B cell (primary cell): ENCODE measurements at regions not wholly inside any gene's neighbourhood (a gene's known extent, or its start where the extent isn't known, plus 50 kb on each side); places are given as distances from the start of the nearest gene placed in this dataset.

Experiments used
- ATAC-seq: fragments of 200-7000 bp; cut with Tn5 transposase; one replicate; pipeline ENCODE4 v1.10.0; 2021; ENCODE audit warnings: low read depth, mild to moderate bottlenecking, moderate number of reproducible peaks, moderate library complexity
- CTCF ChIA-PET: fragments of 350-600 bp; sonication (Branson Sonifier 250); formaldehyde crosslinking; loops from one replicate; lab custom pipeline; 2021; ENCODE audit warnings: antibody characterized with exemption, inconsistent platforms; lab: Charles Lee
- POLR2A ChIA-PET: fragments of 350-600 bp; sonication (Branson Sonifier 250); formaldehyde crosslinking; loops from one replicate; lab custom pipeline; 2021; ENCODE audit warnings: antibody characterized with exemption; lab: Charles Lee
- DNase-seq: peaks from one replicate; pipeline ENCODE4 v3.0.0; 2013
- H2AFZ ChIP-seq: 2 replicates; pipeline ENCODE4 v1.6.1; 2012; ENCODE audit warnings: mild to moderate bottlenecking, low read depth, low read length; ENCODE audit not compliant: insufficient read depth, poor library complexity, severe bottlenecking
- H3K27ac ChIP-seq, 2 donors: 1 replicate in 1 of 2; 2 replicates in 1 of 2; pipeline ENCODE4 v1.5.1; 2012 to 2013; ENCODE audit warnings: low read length in 2 of 2, mild to moderate bottlenecking in 2 of 2, moderate library complexity in 1 of 2
- H3K27me3 ChIP-seq, 4 experiments: fragments of 200-600 bp in 1 of 4; sonication (generic) in 1 of 4; replicated peaks in 1 of 4; 1 replicate in 2 of 4; 2 replicates in 2 of 4; pipeline versions ENCODE4 v1.6.1 to v1.7.0; 2013 to 2016; ENCODE audit warnings: low read length in 3 of 4, mild to moderate bottlenecking in 2 of 4, mixed read lengths in 1 of 4, moderate library complexity in 1 of 4; ENCODE audit not compliant: insufficient read depth in 4 of 4, control insufficient read depth in 3 of 4; ENCODE audit errors: control extremely low read depth in 1 of 4
- H3K36me3 ChIP-seq, 2 experiments: replicated peaks in 1 of 2; 1 replicate in 1 of 2; 2 replicates in 1 of 2; pipeline versions ENCODE4 v1.6.1 to v1.7.1; 2013; ENCODE audit warnings: low read length in 1 of 2; ENCODE audit not compliant: insufficient read depth in 2 of 2, control insufficient read depth in 1 of 2; ENCODE audit errors: control extremely low read depth in 1 of 2, extremely low read depth in 1 of 2
- H3K4me1 ChIP-seq, 2 donors: fragments of 200-600 bp in 1 of 2; sonication (generic) in 1 of 2; 1 replicate in 1 of 2; 2 replicates in 1 of 2; pipeline versions ENCODE4 v1.5.1 to v1.6.1; 2013 to 2017; ENCODE audit warnings: low read length in 2 of 2; ENCODE audit not compliant: control insufficient read depth in 2 of 2, insufficient read depth in 2 of 2
- H3K4me2 ChIP-seq: replicated peaks from 2 replicates; pipeline ENCODE3; 2012; ENCODE audit warnings: mild to moderate bottlenecking, low read depth, low read length; ENCODE audit not compliant: poor library complexity, severe bottlenecking
- H3K4me3 ChIP-seq, 5 experiments: fragments of 200-600 bp in 1 of 5; sonication (generic) in 1 of 5; 1 replicate in 3 of 5; 2 replicates in 2 of 5; pipeline versions ENCODE4 v1.5.1 to v1.7.0; 2011 to 2016; ENCODE audit warnings: low read length in 4 of 5, mild to moderate bottlenecking in 4 of 5, low read depth in 2 of 5, control low read depth in 1 of 5, moderate library complexity in 1 of 5; ENCODE audit not compliant: insufficient read depth in 1 of 5; ENCODE audit errors: control extremely low read depth in 1 of 5, extremely low read depth in 1 of 5
- H3K79me2 ChIP-seq: fragments of 200-600 bp; sonication (generic); one replicate; pipeline ENCODE4 v1.6.0; 2016; ENCODE audit warnings: low read length; ENCODE audit not compliant: control insufficient read depth, insufficient read depth
- H3K9ac ChIP-seq: fragments of 200-600 bp; sonication (generic); 2 replicates; pipeline ENCODE4 v1.6.1; 2017; ENCODE audit warnings: mild to moderate bottlenecking, low read length, moderate library complexity
- H3K9me3 ChIP-seq, 3 donors: one replicate each; pipeline versions ENCODE4 v1.6.1 to v1.7.1; 2013; ENCODE audit warnings: low read length in 2 of 3; ENCODE audit not compliant: control insufficient read depth in 2 of 3, insufficient read depth in 1 of 3; ENCODE audit errors: control extremely low read depth in 1 of 3
- H4K20me1 ChIP-seq: 2 replicates; pipeline ENCODE4 v1.6.0; 2012; ENCODE audit warnings: mild to moderate bottlenecking, low read length; ENCODE audit not compliant: insufficient read depth, control insufficient read depth, poor library complexity, severe bottlenecking
- H3K27ac Mint-ChIP-seq: one replicate; pipeline ENCODE4 v1.8.0; 2021; ENCODE audit warnings: mixed read lengths
- H3K27me3 Mint-ChIP-seq: one replicate; pipeline ENCODE4 v1.8.0; 2021; ENCODE audit warnings: mixed read lengths
- H3K4me1 Mint-ChIP-seq: one replicate; pipeline ENCODE4 v1.8.0; 2021; ENCODE audit warnings: mixed read lengths
- H3K4me3 Mint-ChIP-seq: one replicate; pipeline ENCODE4 v1.8.0; 2021; ENCODE audit warnings: mixed read lengths
- H3K9me3 Mint-ChIP-seq: one replicate; pipeline ENCODE4 v1.8.0; 2022; ENCODE audit warnings: mixed read lengths; ENCODE audit not compliant: insufficient read depth
- EZH2 ChIP-seq: IDR thresholded peaks from 2 replicates; pipeline ENCODE4 v1.6.1; 2012; ENCODE audit warnings: borderline replicate concordance, low read depth, mild to moderate bottlenecking, moderate library complexity, low read length; ENCODE audit not compliant: insufficient read depth, poor library complexity, severe bottlenecking
- WGBS: methylation state at CpG from one replicate; pipeline ENCODE4 v1.1.5; 2013; ENCODE audit warnings: missing lambda C conversion rate; ENCODE audit not compliant: insufficient coverage; 5-methylcytosine and 5-hydroxymethylcytosine counted together
- intact Hi-C: fragments of 100-400 bp; cut with micrococcal nuclease; formaldehyde crosslinking; loops from one replicate; pipeline ENCODE4 v1.10.0; 2022
- TF ChIP-seq, protein P1 (sequence below): fragments of 200-600 bp; IDR thresholded peaks from one replicate; pipeline ENCODE4 v1.8.0; 2022; ENCODE audit warnings: antibody characterized with exemption, mild to moderate bottlenecking

GRCh38 chr3:102750322-102750721 is 315.5 kb downstream of the ZPLD1 start:
- no peaks in the 10 kb centered on the region for H3K36me3 ChIP-seq
- Mint-ChIP-seq H3K4me1 (no peaks in the 10 kb centered on the region), H3K27ac (no peak overlapping the region), H3K27me3 (peaks cover 4% of the 10 kb centered on the region), H3K4me3 (no peak overlapping the region), H3K9me3 (no peaks in the 10 kb centered on the region)
- intact Hi-C loops = no loop called here
- no peaks in the 10 kb centered on the region for H3K27me3 ChIP-seq
- H3K4me1 ChIP-seq = no peaks in the 10 kb centered on the region
- no peak overlapping the region for H3K9ac ChIP-seq
- no peak for ATAC-seq
- POLR2A ChIA-PET = no interaction called here
- no peak overlapping the region for H3K4me2 ChIP-seq
- H3K27ac ChIP-seq = no peak overlapping the region
- H2AFZ ChIP-seq = no peak overlapping the region
- H3K79me2 ChIP-seq = no peaks in the 10 kb centered on the region
- H3K4me3 ChIP-seq = no peak overlapping the region
- no peak for TF ChIP-seq EZH2
- TF ChIP-seq, protein P1, sequence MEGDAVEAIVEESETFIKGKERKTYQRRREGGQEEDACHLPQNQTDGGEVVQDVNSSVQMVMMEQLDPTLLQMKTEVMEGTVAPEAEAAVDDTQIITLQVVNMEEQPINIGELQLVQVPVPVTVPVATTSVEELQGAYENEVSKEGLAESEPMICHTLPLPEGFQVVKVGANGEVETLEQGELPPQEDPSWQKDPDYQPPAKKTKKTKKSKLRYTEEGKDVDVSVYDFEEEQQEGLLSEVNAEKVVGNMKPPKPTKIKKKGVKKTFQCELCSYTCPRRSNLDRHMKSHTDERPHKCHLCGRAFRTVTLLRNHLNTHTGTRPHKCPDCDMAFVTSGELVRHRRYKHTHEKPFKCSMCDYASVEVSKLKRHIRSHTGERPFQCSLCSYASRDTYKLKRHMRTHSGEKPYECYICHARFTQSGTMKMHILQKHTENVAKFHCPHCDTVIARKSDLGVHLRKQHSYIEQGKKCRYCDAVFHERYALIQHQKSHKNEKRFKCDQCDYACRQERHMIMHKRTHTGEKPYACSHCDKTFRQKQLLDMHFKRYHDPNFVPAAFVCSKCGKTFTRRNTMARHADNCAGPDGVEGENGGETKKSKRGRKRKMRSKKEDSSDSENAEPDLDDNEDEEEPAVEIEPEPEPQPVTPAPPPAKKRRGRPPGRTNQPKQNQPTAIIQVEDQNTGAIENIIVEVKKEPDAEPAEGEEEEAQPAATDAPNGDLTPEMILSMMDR = no peak
- CTCF ChIA-PET = no interaction called here
- no peaks in the 10 kb centered on the region for H3K9me3 ChIP-seq
- no peaks in the 10 kb centered on the region for H4K20me1 ChIP-seq
- DNase-seq = no peak
- no CpG with 5 or more reads among the region's 2 CpGs for WGBS

GRCh38 chr3:102753901-102754300 is 319.1 kb downstream of the ZPLD1 start:
- H3K4me2 ChIP-seq = no peak overlapping the region
- H3K4me1 Mint-ChIP-seq = no peaks in the 10 kb centered on the region
- H3K4me1 ChIP-seq = no peaks in the 10 kb centered on the region
- no peak overlapping the region for H3K9ac ChIP-seq
- TF ChIP-seq, protein P1 = no peak
- no peak for TF ChIP-seq EZH2
- no peak overlapping the region for H3K27ac ChIP-seq
- no peak overlapping the region for H3K4me3 ChIP-seq
- intact Hi-C loops = no loop called here
- no peaks in the 10 kb centered on the region for H3K36me3 ChIP-seq
- H3K27me3 ChIP-seq = no peaks in the 10 kb centered on the region
- no peaks in the 10 kb centered on the region for H3K9me3 ChIP-seq
- H3K27me3 Mint-ChIP-seq = no peaks in the 10 kb centered on the region
- H4K20me1 ChIP-seq = no peaks in the 10 kb centered on the region
- H3K4me3 Mint-ChIP-seq = no peak overlapping the region
- ATAC-seq (no peak), DNase-seq (no peak)
- H2AFZ ChIP-seq = no peak overlapping the region
- H3K9me3 Mint-ChIP-seq = no peaks in the 10 kb centered on the region
- ChIA-PET CTCF (interaction anchor here (0.9 kb wide), 1 partner anchor 80 kb away, joined by 3 read pairs; no protein-coding TSS in a partner anchor), POLR2A (no interaction called here)
- H3K79me2 ChIP-seq = no peaks in the 10 kb centered on the region
- no peak overlapping the region for H3K27ac Mint-ChIP-seq
